Activated naive CD4-positive, alpha-beta T cell treated with anti-CD3 and anti-CD28 coated beads, Interleukin-2, amount 10 ng/mL, durations not matched to agents 7 days and 5 days (primary cell): ENCODE measurements at regions not wholly inside any gene's neighbourhood (a gene's known extent, or its start where the extent isn't known, plus 50 kb on each side); places are given as distances from the start of the nearest gene placed in this dataset.
"Not testable (repeated sequence)": the region's sequence is repeated elsewhere in the genome, so short reads cannot be mapped to it uniquely, and the experiment has no call there.

Experiments
- CTCF ChIA-PET: fragments of 350-600 bp; sonication (Branson Sonifier 250); formaldehyde crosslinking; loops from one replicate; lab custom pipeline; 2021; ENCODE audit warnings: antibody characterized with exemption; lab: Charles Lee
- DNase-seq: peaks from one replicate; pipeline ENCODE4 v3.0.0-alpha.2; 2020
- H3K27ac Mint-ChIP-seq: one replicate; pipeline ENCODE4 v1.8.0; 2021; ENCODE audit warnings: mild to moderate bottlenecking, moderate library complexity, mixed read lengths
- H3K27me3 Mint-ChIP-seq: one replicate; pipeline ENCODE4 v1.8.0; 2021; ENCODE audit warnings: mild to moderate bottlenecking, mixed read lengths
- H3K36me3 Mint-ChIP-seq: one replicate; pipeline ENCODE4 v1.8.0; 2021; ENCODE audit warnings: mixed read lengths
- H3K4me1 Mint-ChIP-seq: one replicate; pipeline ENCODE4 v1.8.0; 2021; ENCODE audit warnings: mixed read lengths
- H3K4me3 Mint-ChIP-seq: one replicate; pipeline ENCODE4 v1.8.0; 2021; ENCODE audit warnings: mild to moderate bottlenecking, moderate library complexity, mixed read lengths
- H3K9me3 Mint-ChIP-seq: one replicate; pipeline ENCODE4 v1.8.0; 2021; ENCODE audit warnings: mixed read lengths

DNA sequence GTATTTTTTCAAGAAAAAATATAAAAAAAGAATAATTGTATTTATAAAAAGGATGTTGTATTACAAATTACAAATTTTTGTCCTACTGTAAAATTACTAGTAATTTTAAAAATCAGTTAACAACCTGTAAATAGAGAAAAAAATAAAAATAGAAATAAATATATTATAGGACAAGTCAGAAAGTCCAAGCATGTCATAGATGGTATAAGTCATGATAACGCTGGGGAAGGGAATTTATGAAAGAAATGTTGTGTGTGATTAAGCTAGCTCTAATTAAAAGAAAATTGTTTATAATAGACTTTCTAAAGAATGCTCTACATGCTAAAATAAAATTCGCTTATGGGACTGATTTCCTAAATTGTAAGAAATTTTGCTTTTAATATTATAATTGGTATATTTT, 2329.9 kb downstream of the ARAP2 start:
- DNase-seq: no peak
- Mint-ChIP-seq H3K9me3 (peaks cover 2% of the 10 kb centered on the region), H3K27me3 (no peaks in the 10 kb centered on the region), H3K36me3 (no peaks in the 10 kb centered on the region), H3K4me3 (no peak overlapping the region), H3K4me1 (no peaks in the 10 kb centered on the region), H3K27ac (no peak overlapping the region)
- CTCF ChIA-PET: no interaction called here

- no peak overlapping the region for H3K27ac Mint-ChIP-seq
- no peak for DNase-seq
- H3K4me3 Mint-ChIP-seq: no peak overlapping the region
- H3K27me3 Mint-ChIP-seq: no peaks in the 10 kb centered on the region
- H3K9me3 Mint-ChIP-seq: peaks cover 12% of the 10 kb centered on the region
- CTCF ChIA-PET: no interaction called here
- H3K4me1 Mint-ChIP-seq: no peaks in the 10 kb centered on the region
- H3K36me3 Mint-ChIP-seq: no peaks in the 10 kb centered on the region
These were observed 2320.8 kb downstream of the ARAP2 start for GRCh38 chr4:33923469-33923868.

GRCh38 chr4:33924239-33924638, 2320.1 kb downstream of the ARAP2 start:
- H3K27me3 Mint-ChIP-seq: no peaks in the 10 kb centered on the region
- H3K9me3 Mint-ChIP-seq: peaks cover 12% of the 10 kb centered on the region
- H3K4me1 Mint-ChIP-seq: no peaks in the 10 kb centered on the region
- H3K27ac Mint-ChIP-seq: no peak overlapping the region
- H3K36me3 Mint-ChIP-seq: no peaks in the 10 kb centered on the region
- H3K4me3 Mint-ChIP-seq: no peak overlapping the region
- CTCF ChIA-PET: no interaction called here
- DNase-seq: no peak

- Mint-ChIP-seq H3K27me3 (no peaks in the 10 kb centered on the region), H3K4me3 (no peak overlapping the region), H3K36me3 (no peaks in the 10 kb centered on the region), H3K4me1 (no peaks in the 10 kb centered on the region), H3K27ac (no peak overlapping the region), H3K9me3 (peaks cover 12% of the 10 kb centered on the region)
- CTCF ChIA-PET: no interaction called here
- no peak for DNase-seq
These were observed 2319.5 kb downstream of the ARAP2 start for GRCh38 chr4:33924811-33925210.

- H3K4me1 Mint-ChIP-seq: no peaks in the 10 kb centered on the region
- CTCF ChIA-PET: no interaction called here
- DNase-seq: no peak
These were observed 2313.8 kb downstream of the ARAP2 start for GRCh38 chr4:33930497-33930896.

DNA sequence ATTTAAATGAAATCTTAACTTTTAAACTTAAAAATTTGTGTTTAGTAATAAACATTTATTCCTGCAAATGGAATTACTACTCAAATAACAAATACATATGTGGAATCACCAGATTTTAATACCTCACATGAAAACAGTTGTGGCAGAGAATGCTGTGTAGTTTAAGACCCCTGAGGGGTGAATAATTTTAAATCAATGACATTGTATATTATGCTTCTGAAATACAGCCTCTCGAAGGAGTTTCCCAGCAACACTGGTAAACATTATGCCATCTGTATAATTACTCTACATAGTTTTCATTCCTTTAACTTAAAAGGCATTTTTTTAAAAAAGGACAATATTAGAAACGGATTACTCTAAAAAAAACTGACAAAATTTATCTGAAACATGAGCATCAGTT, 2313.3 kb downstream of the ARAP2 start:
- CTCF ChIA-PET: no interaction called here
- no peaks in the 10 kb centered on the region for H3K36me3 Mint-ChIP-seq
- H3K4me3 Mint-ChIP-seq: no peak overlapping the region

More at GRCh38 chr4:33930497-33930896, 2313.8 kb downstream of the ARAP2 start:
- Mint-ChIP-seq H3K9me3 (peaks cover 15% of the 10 kb centered on the region), H3K4me3 (no peak overlapping the region), H3K36me3 (no peaks in the 10 kb centered on the region), H3K27ac (no peak overlapping the region), H3K27me3 (no peaks in the 10 kb centered on the region)

GRCh38 chr4:33940281-33940680, 2304.0 kb downstream of the ARAP2 start:
- Mint-ChIP-seq H3K4me3 (no peak overlapping the region), H3K27ac (no peak overlapping the region), H3K9me3 (peaks cover 8% of the 10 kb centered on the region), H3K27me3 (no peaks in the 10 kb centered on the region), H3K4me1 (no peaks in the 10 kb centered on the region), H3K36me3 (no peaks in the 10 kb centered on the region)
- no peak for DNase-seq
- CTCF ChIA-PET: interaction anchor here (0.7 kb wide), 1 partner anchor 102 kb away, joined by 3 read pairs; no protein-coding TSS in a partner anchor

More for the DNA sequence above, 2313.3 kb downstream of the ARAP2 start:
- Mint-ChIP-seq H3K4me1 (no peaks in the 10 kb centered on the region), H3K27me3 (no peaks in the 10 kb centered on the region), H3K27ac (no peak overlapping the region), H3K9me3 (peaks cover 15% of the 10 kb centered on the region)
- no peak for DNase-seq

- Mint-ChIP-seq H3K9me3 (peaks cover 8% of the 10 kb centered on the region), H3K27me3 (no peaks in the 10 kb centered on the region), H3K4me1 (no peaks in the 10 kb centered on the region), H3K36me3 (no peaks in the 10 kb centered on the region), H3K27ac (no peak overlapping the region), H3K4me3 (no peak overlapping the region)
- DNase-seq: no peak
- CTCF ChIA-PET: no interaction called here
These were observed 2302.5 kb downstream of the ARAP2 start for GRCh38 chr4:33941854-33942253.

- H3K36me3 Mint-ChIP-seq: no peaks in the 10 kb centered on the region
- CTCF ChIA-PET: no interaction called here
- DNase-seq: no peak
- H3K27me3 Mint-ChIP-seq: no peaks in the 10 kb centered on the region
- no peak overlapping the region for H3K4me3 Mint-ChIP-seq
- H3K27ac Mint-ChIP-seq: no peak overlapping the region
- no peaks in the 10 kb centered on the region for H3K9me3 Mint-ChIP-seq
- H3K4me1 Mint-ChIP-seq: no peaks in the 10 kb centered on the region
These were observed 2295.4 kb downstream of the ARAP2 start for GRCh38 chr4:33948921-33949320.

- DNase-seq, H3K27me3 Mint-ChIP-seq, H3K4me3 Mint-ChIP-seq, H3K36me3 Mint-ChIP-seq, CTCF ChIA-PET, H3K4me1 Mint-ChIP-seq, H3K27ac Mint-ChIP-seq: not testable (repeated sequence)
- H3K9me3 Mint-ChIP-seq: peaks cover 14% of the 10 kb centered on the region
These were observed 2290.5 kb downstream of the ARAP2 start for GRCh38 chr4:33953848-33954247.

- peaks cover 18% of the 10 kb centered on the region for H3K9me3 Mint-ChIP-seq
- CTCF ChIA-PET: no interaction called here
- H3K27ac Mint-ChIP-seq: no peak overlapping the region
- no peaks in the 10 kb centered on the region for H3K27me3 Mint-ChIP-seq
- no peaks in the 10 kb centered on the region for H3K4me1 Mint-ChIP-seq
- no peak overlapping the region for H3K4me3 Mint-ChIP-seq
- no peaks in the 10 kb centered on the region for H3K36me3 Mint-ChIP-seq
- no peak for DNase-seq
These were observed 2289.6 kb downstream of the ARAP2 start for GRCh38 chr4:33954759-33955158.

DNA sequence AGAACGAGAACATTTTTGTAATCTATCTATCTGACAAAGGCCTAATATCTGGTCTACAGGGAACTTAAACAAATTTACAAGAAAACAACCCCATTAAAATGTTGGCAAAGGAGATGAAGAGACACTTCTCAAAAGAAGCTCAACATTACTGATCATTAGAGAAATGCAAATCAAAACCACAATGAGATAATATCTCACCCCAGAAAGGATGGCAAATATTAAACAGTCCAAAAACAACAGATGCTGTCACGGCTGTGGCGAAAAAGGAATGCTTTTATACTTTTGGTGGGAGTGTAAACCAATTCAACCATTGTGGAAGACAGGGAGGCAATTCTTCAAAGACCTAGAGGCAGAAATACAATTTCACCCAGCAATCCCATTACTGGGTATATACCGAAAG, 2284.8 kb downstream of the ARAP2 start:
- H3K27ac Mint-ChIP-seq: no peak overlapping the region

GRCh38 chr4:33961761-33962160, 2282.6 kb downstream of the ARAP2 start:
- Mint-ChIP-seq H3K27ac (no peak overlapping the region), H3K27me3 (no peaks in the 10 kb centered on the region), H3K4me1 (no peaks in the 10 kb centered on the region), H3K4me3 (no peak overlapping the region), H3K9me3 (peaks cover 17% of the 10 kb centered on the region), H3K36me3 (no peaks in the 10 kb centered on the region)
- DNase-seq: no peak
- CTCF ChIA-PET: no interaction called here

More for the DNA sequence above, 2284.8 kb downstream of the ARAP2 start:
- no peaks in the 10 kb centered on the region for H3K27me3 Mint-ChIP-seq
- H3K4me1 Mint-ChIP-seq: no peaks in the 10 kb centered on the region
- peaks cover 22% of the 10 kb centered on the region for H3K9me3 Mint-ChIP-seq
- CTCF ChIA-PET: no interaction called here
- DNase-seq: no peak
- H3K4me3 Mint-ChIP-seq: no peak overlapping the region
- no peaks in the 10 kb centered on the region for H3K36me3 Mint-ChIP-seq

DNA sequence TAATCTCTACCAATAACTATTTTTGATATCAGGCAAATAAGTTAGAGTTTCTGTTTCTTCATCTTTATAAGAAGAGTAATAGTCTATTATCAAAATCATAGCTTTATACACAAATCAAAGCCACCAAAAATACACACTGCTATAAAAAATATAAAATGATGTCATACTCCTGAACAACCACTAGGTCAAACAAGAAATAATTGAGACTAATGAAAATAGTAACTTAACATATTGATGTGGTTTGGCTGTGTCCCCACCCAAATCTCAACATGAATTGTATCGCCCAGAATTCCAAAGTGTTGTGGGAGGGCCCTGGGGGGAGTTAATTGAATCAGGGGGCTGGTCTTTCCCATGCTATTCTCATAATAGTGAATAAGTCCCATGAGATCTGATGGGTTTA, 2277.5 kb downstream of the ARAP2 start:
- H3K27me3 Mint-ChIP-seq: no peaks in the 10 kb centered on the region
- no peak overlapping the region for H3K27ac Mint-ChIP-seq
- no peaks in the 10 kb centered on the region for H3K36me3 Mint-ChIP-seq
- no peak for DNase-seq
- H3K4me1 Mint-ChIP-seq: no peaks in the 10 kb centered on the region
- peaks cover 11% of the 10 kb centered on the region for H3K9me3 Mint-ChIP-seq
- H3K4me3 Mint-ChIP-seq: no peak overlapping the region
- CTCF ChIA-PET: no interaction called here

- CTCF ChIA-PET: no interaction called here
- Mint-ChIP-seq H3K9me3 (peaks cover 8% of the 10 kb centered on the region), H3K4me1 (no peaks in the 10 kb centered on the region), H3K27me3 (no peaks in the 10 kb centered on the region), H3K36me3 (no peaks in the 10 kb centered on the region), H3K27ac (no peak overlapping the region), H3K4me3 (no peak overlapping the region)
- DNase-seq: no peak
These were observed 2270.0 kb downstream of the ARAP2 start for GRCh38 chr4:33974270-33974669.

DNA sequence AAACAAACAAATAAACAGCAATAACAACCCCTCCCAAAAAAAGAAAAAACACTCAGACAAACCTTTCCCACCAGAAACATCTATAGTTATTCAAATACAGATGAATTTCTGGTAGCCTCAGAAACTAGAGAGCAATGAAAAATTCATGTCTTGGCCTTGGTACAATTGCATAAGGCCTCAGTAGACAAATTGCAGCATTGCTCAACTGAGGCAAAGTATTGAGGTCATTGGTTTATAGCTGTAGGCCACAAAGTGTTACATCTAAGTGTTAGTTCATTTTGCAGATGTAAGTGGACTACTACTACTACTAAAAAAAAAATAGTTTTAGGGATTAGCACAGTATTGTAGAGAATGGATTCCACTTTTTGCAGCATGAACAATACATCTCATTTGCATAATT, 2268.3 kb downstream of the ARAP2 start:
- CTCF ChIA-PET: no interaction called here
- Mint-ChIP-seq H3K36me3 (no peaks in the 10 kb centered on the region), H3K4me1 (no peaks in the 10 kb centered on the region), H3K27me3 (no peaks in the 10 kb centered on the region), H3K9me3 (peaks cover 3% of the 10 kb centered on the region), H3K27ac (no peak overlapping the region), H3K4me3 (no peak overlapping the region)
- DNase-seq: no peak
